Dermis microvascular lymphatic vessel endothelial cell (primary cell): ENCODE measurements at regions not wholly inside any gene's neighbourhood (a gene's known extent, or its start where the extent isn't known, plus 50 kb on each side); places are given as distances from the start of the nearest gene placed in this dataset.

ENCODE experiments used
- DNase-seq, 2 donors: peaks; one replicate each; pipeline versions ENCODE4 v3.0.0 to v3.0.0-alpha.2; 2010; ENCODE audit warnings: low read depth in 2 of 2

DNA sequence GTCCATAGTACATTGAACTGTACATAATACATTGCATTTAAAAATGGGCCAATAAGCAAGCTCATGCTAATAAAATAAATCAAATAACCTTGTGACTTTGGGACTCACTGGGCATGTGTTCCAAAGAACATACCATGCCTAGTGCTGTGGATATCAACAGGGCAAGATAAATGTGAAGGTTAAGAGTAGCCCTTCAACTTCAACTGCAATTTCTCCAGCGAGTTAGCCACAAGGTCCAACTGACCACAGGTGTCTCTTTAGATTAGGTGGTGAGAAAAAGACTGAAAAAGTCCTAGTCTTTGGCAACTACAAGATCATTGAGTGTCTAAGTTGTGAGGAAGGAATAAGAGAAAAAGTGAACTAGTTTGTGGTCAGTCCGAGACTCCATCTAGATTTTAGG is 78.3 kb upstream of the ATP11B start:
- no peak for DNase-seq

- DNase-seq: no peak
These were observed 77.1 kb upstream of the ATP11B start for GRCh38 chr3:182716114-182716688.

GRCh38 chr3:182717216-182717615 is 76.1 kb upstream of the ATP11B start:
- DNase-seq: no peak

DNA sequence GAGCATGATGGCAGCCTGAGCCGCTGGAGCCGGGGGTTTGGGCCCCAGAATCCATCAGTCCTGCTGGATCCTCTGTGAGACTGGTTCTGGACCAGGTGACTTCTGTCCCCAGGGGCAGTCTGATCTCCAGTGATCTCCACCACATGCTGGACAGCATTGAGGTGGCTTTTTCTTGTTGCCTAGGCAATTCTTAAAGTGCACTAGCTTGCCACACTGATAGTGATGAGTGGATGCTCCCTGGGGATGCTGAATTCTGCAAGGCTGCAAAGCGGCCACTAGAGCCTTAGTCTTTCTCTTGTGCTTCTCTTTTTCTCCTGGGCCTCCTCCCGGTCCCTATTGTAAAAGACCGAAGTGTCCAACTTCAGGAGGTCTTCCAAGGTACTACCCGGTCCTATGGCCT is 70.4 kb upstream of the ATP11B start:
- DNase-seq: no peak

DNA sequence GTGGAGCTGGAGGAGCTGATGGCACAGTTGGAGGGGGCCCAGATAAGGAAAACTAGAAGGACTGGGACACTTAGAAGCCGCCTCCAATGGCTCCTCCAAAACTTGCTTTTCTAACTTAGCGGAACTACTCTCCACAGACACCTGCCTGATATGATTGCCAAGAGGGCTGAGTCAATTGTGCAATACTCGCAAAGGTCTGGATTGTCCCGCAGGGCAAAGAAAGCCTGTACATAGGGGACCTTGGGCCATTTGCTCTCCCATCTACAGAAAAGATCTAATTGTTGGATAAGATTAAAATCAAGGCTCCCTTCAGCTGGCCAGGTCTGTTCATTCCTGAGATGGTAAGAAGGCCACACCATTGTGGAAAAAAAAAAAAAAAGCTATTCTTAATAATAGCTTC is 69.7 kb upstream of the ATP11B start:
- DNase-seq: no peak

DNA sequence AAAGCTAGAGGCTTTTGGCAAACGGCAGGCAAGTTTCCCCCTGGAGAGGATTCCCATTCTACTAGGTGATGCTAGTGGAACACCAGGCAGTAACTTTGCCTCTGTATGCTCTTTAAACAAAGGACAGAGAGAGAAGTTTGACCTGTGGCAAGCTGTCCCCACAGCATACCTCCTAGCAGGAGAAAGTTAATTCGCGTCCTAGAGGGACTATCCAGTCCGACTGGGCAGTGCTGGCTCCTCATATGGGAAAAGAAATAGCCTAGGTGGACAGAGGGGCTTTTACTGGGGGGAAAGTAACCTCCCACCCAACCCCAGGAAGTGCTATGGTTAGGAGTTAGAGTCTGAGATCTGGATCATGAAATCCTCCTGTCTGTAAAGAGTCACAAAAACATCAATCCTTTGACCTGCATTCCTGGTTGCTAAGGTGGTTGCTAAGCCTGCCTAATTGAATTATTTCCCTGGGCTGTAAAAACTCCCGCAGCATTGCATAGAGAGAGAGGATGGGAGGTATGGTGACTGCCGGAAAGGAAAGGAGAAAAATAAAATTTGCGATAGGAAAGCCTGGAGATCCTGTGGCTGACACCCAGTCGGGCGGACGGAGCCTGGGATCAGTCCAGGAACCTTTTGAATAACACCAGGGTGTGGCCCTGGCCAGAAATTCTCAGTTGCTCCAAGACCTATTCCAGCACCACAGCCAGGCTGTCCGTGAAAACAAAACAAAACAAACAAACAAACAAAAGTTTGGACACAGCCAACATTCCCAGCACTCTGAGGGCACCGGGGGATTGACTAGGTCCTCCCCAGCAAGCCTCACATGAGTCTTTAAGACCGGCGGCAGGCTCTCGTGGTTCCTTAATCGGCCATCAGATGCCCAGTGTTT is 67.7 kb upstream of the ATP11B start:
- peak; percentile 27 to 41 for DNase-seq

- no peak for DNase-seq
These were observed 66.8 kb upstream of the ATP11B start for GRCh38 chr3:182726258-182727142.

DNA sequence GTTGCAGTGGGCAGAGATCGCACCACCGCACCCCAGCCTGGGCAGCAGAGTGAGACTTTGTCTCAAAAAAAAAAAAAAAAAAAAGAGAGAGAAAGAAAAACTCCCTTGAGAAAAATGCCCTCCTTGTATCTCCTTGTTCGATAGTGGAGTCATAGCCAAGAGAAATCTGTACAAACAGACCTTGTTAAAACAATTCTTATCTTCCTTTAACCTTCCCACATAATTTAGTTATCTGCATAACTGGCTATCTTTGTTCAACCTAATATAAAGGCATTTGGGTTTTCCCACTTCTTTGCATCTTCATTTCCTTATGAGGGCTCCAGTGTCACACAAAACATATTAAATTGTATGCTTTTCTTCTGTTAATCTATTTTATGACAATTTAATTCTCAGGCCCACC is 65.1 kb upstream of the ATP11B start:
- no peak for DNase-seq

DNA sequence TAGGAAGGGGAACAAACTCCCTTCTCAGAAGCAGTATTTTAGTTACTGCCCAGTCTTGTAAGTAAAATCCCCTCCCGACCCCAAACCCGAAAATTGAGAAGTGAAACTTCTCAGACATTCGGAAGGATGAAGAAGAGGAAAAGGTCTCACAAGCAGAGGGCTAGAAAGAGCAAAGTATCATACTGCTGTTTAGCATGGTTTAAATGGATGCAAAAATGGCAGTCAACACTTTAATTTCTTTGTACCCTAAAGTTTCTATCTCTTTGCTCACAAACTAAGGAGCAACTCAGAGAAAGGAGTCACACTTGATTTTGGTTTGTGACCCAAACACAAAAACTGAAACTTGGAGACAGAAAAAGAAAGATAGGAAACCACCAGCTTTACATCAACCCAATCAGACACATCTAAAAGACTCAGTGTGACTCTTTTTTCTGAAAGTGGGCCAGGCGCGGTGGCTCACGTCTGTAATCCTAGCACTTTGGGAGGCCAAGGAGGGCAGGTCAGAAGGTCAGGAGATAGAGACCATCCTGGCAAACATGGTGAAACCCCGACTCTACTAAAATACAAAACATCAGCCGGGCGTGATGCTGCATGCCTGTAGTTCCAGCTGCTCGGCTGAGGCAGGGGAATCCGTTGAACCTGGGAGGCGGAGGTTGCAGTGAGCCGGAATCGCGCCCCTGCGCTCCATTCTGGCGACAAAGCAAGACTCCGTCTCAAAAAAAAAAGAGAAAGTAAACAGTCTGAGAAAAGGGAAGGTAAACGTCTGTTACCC is 63.2 kb upstream of the ATP11B start:
- no peak for DNase-seq

- no peak for DNase-seq
These were observed 62.6 kb upstream of the ATP11B start for GRCh38 chr3:182730675-182731042.

DNA sequence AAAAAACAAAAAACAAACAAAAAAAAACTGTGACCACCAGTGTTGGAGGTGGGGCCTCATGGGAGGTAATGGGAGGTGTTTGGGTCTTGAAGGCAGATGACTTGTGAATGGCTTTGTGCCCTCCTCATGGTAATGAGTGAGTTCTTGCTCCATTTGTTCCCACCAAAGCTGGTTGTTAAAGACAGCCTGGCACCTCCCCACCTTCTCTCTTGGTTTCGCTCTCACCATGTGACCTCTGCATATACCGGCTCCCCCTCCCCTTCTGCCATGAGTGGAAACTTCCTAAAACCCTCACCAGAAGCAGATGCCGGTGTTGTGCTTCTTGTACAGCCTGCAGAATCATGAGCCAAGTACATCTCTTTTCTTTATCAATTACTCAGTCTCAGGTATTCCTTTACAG is 61.5 kb upstream of the ATP11B start:
- no peak for DNase-seq

DNA sequence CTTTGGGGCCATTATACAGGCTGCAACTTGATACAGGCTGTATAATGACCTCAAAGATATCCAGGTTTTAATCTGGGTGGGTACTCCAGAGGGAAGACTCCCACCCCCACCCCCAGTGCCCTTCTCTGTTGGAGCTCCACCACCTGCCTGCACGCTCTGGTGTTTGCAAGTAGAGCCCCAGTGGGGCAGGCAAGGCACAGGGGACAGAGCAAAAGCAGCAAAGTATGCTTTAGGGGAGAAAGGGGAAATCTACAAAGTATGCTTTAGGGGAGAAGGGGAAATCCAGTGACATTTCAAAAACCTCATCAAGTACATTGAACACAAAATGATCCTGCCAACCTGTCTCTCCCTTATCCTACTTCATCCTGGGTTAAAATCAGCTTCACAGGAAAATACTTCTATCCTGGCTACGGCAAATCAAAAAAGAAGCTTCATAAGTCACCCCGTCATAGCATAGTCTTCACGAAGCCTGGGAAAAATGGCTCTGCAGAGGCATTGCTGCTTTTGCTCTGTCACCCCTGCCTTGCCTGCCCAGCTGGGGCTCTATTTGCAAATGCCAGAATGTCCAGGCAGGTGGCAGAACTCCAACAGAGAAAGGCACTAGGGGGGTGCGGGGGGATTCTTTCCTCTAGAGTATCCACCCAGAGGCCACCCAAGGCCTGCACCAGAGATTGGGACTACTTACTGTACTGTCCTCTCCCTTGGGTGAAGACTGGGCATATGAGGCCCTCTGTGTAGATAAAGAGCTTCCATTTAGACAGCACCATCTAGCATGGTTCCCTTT is 60.9 kb upstream of the ATP11B start:
- no peak for DNase-seq

GRCh38 chr3:182735672-182736071 is 57.6 kb upstream of the ATP11B start:
- peak; percentile 72 to 83 for DNase-seq

GRCh38 chr3:182737825-182738224 is 55.5 kb upstream of the ATP11B start:
- no peak for DNase-seq

- DNase-seq: peak in 1 of 2 donors; percentile 16
These were observed 54.5 kb upstream of the ATP11B start for GRCh38 chr3:182738583-182739411.

GRCh38 chr3:182739619-182740018 is 53.7 kb upstream of the ATP11B start:
- DNase-seq: no peak

DNA sequence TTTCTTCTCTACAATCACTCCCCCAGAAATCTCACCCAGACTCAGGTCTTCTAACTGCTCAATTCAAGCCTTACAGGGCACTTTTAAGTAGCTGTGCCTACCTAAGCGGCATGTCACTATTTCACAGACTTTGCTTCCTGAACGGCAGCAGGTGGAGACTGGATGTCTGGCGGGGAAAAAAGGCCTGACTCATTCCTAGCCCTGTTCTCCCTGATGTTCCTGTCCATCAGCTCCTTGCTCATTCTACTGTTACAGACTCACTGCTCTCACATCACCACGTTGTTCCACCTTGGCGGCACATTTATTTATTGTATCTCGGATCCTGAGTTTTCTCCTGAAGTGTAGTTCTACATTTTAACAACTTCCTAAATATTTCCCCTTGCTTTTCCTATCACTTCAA is 52.6 kb upstream of the ATP11B start:
- peak; percentile 42 to 83 for DNase-seq

DNA sequence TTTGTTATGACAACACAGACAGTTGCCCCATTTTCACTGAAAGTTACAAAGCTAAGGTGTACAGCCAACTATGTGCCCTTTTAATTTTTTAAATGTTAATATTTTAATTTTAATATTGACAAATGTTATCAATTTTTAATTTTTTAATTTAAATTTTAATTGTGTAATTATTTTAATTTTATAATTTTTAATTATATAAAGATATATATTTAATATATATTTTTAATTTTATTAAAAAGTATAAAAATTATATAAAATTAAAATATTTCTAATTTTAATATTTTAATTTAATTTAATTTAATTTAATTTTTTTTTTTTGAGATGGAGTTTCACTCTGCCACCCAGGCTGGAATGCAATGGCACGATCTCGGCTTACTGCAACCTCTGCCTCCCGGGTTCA is 52.1 kb upstream of the ATP11B start:
- no peak for DNase-seq
